Esophagus muscularis mucosa (tissue), 4 donors: ENCODE measurements at regions not wholly inside any gene's neighbourhood (a gene's known extent, or its start where the extent isn't known, plus 50 kb on each side); places are given as distances from the start of the nearest gene placed in this dataset.
A peak's percentile ranks its signal among the peaks of the same experiment; 100 is the strongest.

Source experiments
- DNase-seq: peaks from one replicate; pipeline ENCODE4 v3.0.0-alpha.2; 2017; ENCODE audit errors: extremely low spot score
- H3K27ac ChIP-seq, 4 donors: fragments of 200-600 bp; sonication (generic); replicated peaks in 1 of 4; 1 replicate in 3 of 4; 2 replicates in 1 of 4; pipeline ENCODE4 v1.5.1; 2016 to 2019; ENCODE audit warnings: mild to moderate bottlenecking in 1 of 4
- H3K27me3 ChIP-seq, 4 donors: fragments of 200-600 bp; sonication (generic); one replicate each; pipeline versions ENCODE4 v1.5.1 to v1.6.0; 2016 to 2019
- H3K36me3 ChIP-seq, 4 donors: fragments of 200-600 bp; sonication (generic); one replicate each; pipeline ENCODE4 v1.5.1; 2016 to 2019
- H3K4me1 ChIP-seq, 4 donors: fragments of 200-600 bp; sonication (generic); one replicate each; pipeline ENCODE4 v1.5.1; 2016 to 2019
- H3K4me3 ChIP-seq, 4 donors: fragments of 200-600 bp; sonication (generic); 1 replicate in 2 of 4; 2 replicates in 2 of 4; pipeline ENCODE4 v1.5.1; 2016 to 2019; ENCODE audit warnings: mild to moderate bottlenecking in 4 of 4, moderate library complexity in 1 of 4
- H3K9me3 ChIP-seq, 4 donors: fragments of 200-600 bp; sonication (generic); 1 replicate in 3 of 4; 2 replicates in 1 of 4; pipeline ENCODE4 v1.5.1; 2016 to 2019
- CTCF ChIP-seq, 3 experiments: fragments of 200-600 bp in 2 of 3; fragments of 450-650 bp in 1 of 3; sonication (generic) in 2 of 3; IDR thresholded peaks; one replicate each; pipeline ENCODE4 v1.5.1; 2017 to 2019; ENCODE audit warnings: antibody characterized with exemption in 3 of 3, mild to moderate bottlenecking in 2 of 3, moderate library complexity in 1 of 3
- EP300 ChIP-seq: sonication (generic); formaldehyde crosslinking; IDR thresholded peaks from one replicate; pipeline ENCODE4 v1.6.1; 2017; ENCODE audit warnings: antibody characterized with exemption
- POLR2A ChIP-seq: fragments of 450-650 bp; IDR thresholded peaks from one replicate; pipeline ENCODE4 v1.6.1; 2017; ENCODE audit warnings: antibody characterized with exemption, moderate library complexity, mild to moderate bottlenecking, low read depth
- POLR2AphosphoS5 ChIP-seq, 2 donors: sonication (generic); formaldehyde crosslinking; IDR thresholded peaks; one replicate each; pipeline ENCODE4 v1.6.1; 2017; ENCODE audit warnings: antibody characterized with exemption in 2 of 2
- WGBS: methylation state at CpG from one replicate; pipeline ENCODE4 v1.1.5; 2018; 5-methylcytosine and 5-hydroxymethylcytosine counted together
- intact Hi-C: fragments of 100-400 bp; cut with DNase I; formaldehyde crosslinking; loops from one replicate; pipeline ENCODE4 v1.15.1; 2023
- small RNA-seq, 3 donors: library from RNA; depleted of rRNA; stranded (forward); fragments of <200 nt; gene quantifications; one replicate each; pipeline ENCODE3, GENCODE V24; 2016

GRCh38 chr10:44858017-44858371 is 53.1 kb upstream of the TMEM72 start:
- Histone ChIP-seq H3K4me1 (peaks cover 0 to 4% (median 1%) of the 10 kb centered on the region in 4 donors), H3K27me3 (no peaks in the 10 kb centered on the region), H3K9me3 (no peaks in the 10 kb centered on the region), H3K27ac (no peak overlapping the region), H3K36me3 (no peaks in the 10 kb centered on the region), H3K4me3 (no peak overlapping the region)
- intact Hi-C loops: no loop called here
- TF ChIP-seq CTCF (IDR thresholded peaks at IDR 0.05) (peak in 1 of 3 experiments; percentile 2), POLR2AphosphoS5 (IDR thresholded peaks at IDR 0.05) (no peak)
- DNase-seq: no peak
- WGBS: 76% methylated on average over 5 of the region's 5 CpGs

DNA sequence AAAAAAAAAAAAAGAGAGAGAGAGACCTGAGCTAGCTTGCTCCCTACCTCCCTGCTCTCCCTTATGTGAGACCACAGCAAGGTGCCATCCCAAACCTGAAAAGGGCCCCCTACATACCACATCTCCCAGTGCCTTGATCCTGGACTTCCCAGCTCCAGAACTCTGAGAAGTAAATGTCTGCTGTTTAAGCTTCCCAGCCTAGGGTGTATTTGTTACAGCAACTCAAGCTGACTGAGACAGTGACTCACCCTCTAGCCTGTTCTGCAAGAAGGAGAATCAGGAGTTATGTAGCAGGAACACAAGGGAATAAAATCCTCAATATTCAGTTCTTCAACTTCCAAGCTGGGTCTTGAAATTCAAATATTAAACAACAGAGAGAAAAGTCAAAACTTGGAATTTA is 52.1 kb upstream of the TMEM72 start:
- DNase-seq: no peak
- Histone ChIP-seq H3K27ac (no peak overlapping the region), H3K9me3 (no peaks in the 10 kb centered on the region), H3K27me3 (no peaks in the 10 kb centered on the region), H3K4me1 (peaks cover 2 to 13% (median 5%) of the 10 kb centered on the region in 4 donors), H3K4me3 (no peak overlapping the region), H3K36me3 (no peaks in the 10 kb centered on the region)
- TF ChIP-seq POLR2A: no peak
- TF ChIP-seq POLR2AphosphoS5 (IDR thresholded peaks at IDR 0.05): no peak
- TF ChIP-seq EP300: no peak
- TF ChIP-seq CTCF (IDR thresholded peaks at IDR 0.05): no peak
- intact Hi-C loops: no loop called here

DNA sequence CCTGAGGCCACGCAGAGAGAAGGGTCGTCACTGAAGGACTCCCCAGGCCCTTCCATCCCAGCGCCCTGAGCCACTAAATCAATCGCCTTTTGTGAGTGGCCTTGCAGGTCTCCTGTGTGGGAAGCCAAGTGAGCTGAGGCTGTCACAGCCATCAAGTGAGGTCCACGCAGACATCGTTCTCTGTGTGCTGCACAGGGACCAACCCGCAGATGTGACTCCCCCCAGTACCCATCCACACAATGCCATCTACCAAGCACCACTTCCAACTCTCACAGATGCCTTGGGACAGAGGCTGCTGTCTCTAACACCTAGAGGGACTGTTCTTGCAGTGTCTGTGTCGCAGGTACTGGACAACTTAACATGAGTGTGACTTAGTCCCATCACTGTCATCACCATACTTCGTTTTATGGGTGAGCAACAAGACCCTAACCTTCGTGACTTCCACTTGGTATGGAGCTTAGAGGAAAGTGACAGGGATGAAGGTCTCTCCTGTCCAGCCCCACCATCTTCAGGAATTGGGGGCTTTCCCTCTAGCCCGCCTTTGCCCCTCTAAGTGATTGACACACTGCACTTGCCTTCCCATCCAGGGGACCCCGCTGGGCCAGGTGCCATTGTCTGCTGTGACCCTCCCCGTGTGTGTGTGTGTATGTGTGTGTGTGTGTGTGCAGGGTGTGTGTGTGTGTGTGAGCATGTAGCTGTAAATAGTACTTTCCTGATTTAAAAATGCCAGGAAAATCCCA is 51.4 kb upstream of the TMEM72 start:
- no peaks in the 10 kb centered on the region for H3K36me3 ChIP-seq

GRCh38 chr10:44860811-44861736 is 50.1 kb upstream of the TMEM72 start:
- WGBS: 81% methylated on average over 7 of the region's 10 CpGs
- Histone ChIP-seq H3K36me3 (no peaks in the 10 kb centered on the region), H3K27me3 (no peaks in the 10 kb centered on the region), H3K27ac (no peak overlapping the region), H3K9me3 (no peaks in the 10 kb centered on the region), H3K4me1 (peaks cover 8 to 28% (median 20%) of the 10 kb centered on the region in 4 donors), H3K4me3 (no peak overlapping the region)
- TF ChIP-seq POLR2AphosphoS5 (IDR thresholded peaks at IDR 0.05): no peak
- intact Hi-C loops: loop anchor here (5.0 kb wide), 2 partner anchors 474 to 1189 kb away; partner anchors contain the start of gene CXCL12
- no peak for DNase-seq

More for the DNA sequence above, 51.4 kb upstream of the TMEM72 start:
- H3K27me3 ChIP-seq: no peaks in the 10 kb centered on the region
- WGBS: 86% methylated on average over 12 of the region's 13 CpGs
- H3K4me1 ChIP-seq: peaks cover 2 to 19% (median 11%) of the 10 kb centered on the region in 4 donors
- intact Hi-C loops: loop anchor here (5.0 kb wide), 2 partner anchors 472 to 1187 kb away; partner anchors contain the start of gene CXCL12
- no peak for DNase-seq
- H3K27ac ChIP-seq: no peak overlapping the region
- H3K4me3 ChIP-seq: no peak overlapping the region
- H3K9me3 ChIP-seq: no peaks in the 10 kb centered on the region
- TF ChIP-seq CTCF (IDR thresholded peaks at IDR 0.05) (no peak), EP300 (no peak), POLR2AphosphoS5 (IDR thresholded peaks at IDR 0.05) (no peak), POLR2A (no peak)

Small RNA genes in the stretch of these regions (small RNA-seq; reads per million reads assigned to genes)
- gene AL356157.2: 0 reads per million in 3 donors
